GM21390 (cell line): ENCODE measurements at regions not wholly inside any gene's neighbourhood (a gene's known extent, or its start where the extent isn't known, plus 50 kb on each side); places are given as distances from the start of the nearest gene placed in this dataset.
"Not testable (repeated sequence)": the region's sequence is repeated elsewhere in the genome, so short reads cannot be mapped to it uniquely, and the experiment has no call there.

Experiments used
- ATAC-seq: cut with Tn5 transposase; IDR thresholded peaks from one replicate; pipeline ENCODE4 v1.9.1; 2021; ENCODE audit not compliant: unreplicated experiment

GRCh38 chr5:69006030-69006429, 87.8 kb upstream of the SLC30A5 start:
- no peak for ATAC-seq

DNA sequence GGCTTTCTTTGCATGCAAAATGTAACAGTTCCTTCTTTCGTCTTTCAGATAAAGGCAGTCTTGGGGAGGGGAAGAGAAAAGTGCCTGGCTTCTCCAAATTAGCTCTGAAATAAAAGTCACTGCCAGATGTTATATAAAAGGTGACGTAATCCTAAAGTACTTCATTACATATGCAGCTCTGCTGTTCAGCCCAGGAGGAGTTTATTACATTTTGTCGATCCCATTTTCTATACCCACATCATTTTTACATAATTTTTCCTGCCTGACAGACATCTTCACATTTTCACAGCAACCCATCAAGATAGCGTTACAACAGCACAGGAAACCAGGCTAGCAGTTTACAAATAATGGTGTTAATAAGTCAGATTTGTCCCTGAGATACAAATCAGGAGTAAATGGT, 86.7 kb upstream of the SLC30A5 start:
- no peak for ATAC-seq

- peak; percentile 95 for ATAC-seq
Observed at GRCh38 chr5:69007726-69008368, 86.0 kb upstream of the SLC30A5 start.

DNA sequence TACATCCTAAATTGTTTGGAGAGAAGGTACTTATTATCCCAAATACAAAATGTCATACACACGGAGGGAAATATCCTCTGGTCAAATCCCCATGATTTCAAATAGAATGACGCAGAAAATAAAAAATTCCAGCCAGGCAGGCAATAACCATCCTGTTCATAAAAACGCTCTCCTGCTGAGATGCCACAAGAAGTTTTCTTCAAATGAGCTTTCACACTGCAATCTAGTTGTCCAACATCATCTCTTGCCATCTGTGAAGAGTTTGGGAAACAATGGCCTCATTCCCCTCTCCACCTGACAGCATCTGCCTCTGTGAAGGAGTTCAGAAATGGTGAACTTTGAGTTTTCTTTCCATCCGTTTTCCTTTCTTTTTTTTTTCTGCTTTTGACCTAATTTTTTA, 83.3 kb upstream of the SLC30A5 start:
- no peak for ATAC-seq

- ATAC-seq = no peak
Observed at GRCh38 chr5:69011910-69012309, 81.9 kb upstream of the SLC30A5 start.

GRCh38 chr5:69013481-69013880, 80.3 kb upstream of the SLC30A5 start:
- ATAC-seq = no peak

DNA sequence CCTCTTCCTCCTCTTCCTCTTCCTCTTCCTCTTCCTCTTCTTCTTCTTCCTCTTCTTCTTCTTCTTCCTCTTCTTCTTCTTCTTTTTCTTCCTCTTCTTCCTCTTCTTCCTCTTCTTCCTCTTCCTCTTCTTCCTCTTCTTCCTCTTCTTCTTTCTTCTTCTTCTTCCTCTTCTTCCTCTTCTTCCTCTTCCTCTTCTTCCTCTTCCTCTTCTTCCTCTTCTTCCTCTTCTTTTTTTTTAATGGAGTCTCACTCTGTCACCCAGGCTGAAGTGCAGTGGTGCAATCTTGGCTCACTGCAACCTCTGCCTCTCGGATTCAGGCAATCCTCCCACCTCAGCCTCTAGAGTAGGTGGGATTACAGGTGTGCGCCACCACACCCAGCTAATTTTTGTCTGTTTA, 79.8 kb upstream of the SLC30A5 start:
- not testable (repeated sequence) for ATAC-seq

DNA sequence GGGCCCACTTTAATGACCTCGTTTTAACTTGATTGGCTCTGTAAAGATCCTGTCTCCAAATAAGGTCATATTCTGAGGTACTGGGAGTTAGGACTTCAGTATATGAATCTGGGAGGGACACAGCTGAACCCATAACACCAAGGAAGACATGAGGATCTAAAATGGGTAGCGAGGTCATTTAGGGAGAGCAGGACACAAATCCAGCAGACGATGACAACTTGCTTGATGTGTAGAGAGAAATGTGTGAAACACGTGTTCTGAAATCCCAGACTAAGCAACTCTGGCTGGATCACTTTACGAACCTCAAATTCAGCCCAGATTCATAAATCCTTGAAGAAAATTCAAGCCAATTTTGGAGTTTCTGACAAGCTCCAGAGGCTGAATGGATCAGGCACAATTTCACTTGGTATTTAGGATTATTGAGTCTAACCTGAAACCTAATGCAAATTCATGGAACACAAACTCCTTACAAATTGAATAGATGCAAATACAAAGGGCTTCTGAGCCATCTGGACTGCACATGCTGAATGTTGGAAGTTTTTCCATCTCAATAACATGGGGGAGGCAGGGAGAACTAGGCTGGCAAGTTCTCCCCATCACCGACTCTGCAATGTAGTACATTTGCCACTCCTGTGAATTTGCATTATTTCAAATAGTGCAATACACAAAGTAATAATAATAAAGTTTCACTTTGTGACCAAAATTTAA, 74.0 kb upstream of the SLC30A5 start:
- no peak for ATAC-seq

DNA sequence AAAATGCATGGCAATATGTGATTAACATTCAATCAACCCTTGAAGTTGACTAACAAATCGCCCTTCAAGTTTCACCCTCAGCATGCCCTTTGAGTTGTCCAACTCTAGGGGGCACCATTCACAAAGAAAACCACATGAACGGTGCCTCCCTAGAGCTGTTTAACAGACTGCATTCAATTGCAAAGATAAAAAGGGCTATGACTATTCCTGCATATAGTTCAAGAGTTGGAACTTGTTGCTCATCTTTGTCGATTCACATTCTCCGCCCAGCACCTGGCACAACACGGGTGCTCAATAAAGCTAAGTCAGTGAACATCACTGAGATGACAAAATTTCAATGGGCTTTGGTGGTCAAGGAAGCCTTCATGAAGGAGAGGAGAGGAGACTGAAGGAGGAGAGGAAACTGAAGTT, 69.6 kb upstream of the SLC30A5 start:
- no peak for ATAC-seq

DNA sequence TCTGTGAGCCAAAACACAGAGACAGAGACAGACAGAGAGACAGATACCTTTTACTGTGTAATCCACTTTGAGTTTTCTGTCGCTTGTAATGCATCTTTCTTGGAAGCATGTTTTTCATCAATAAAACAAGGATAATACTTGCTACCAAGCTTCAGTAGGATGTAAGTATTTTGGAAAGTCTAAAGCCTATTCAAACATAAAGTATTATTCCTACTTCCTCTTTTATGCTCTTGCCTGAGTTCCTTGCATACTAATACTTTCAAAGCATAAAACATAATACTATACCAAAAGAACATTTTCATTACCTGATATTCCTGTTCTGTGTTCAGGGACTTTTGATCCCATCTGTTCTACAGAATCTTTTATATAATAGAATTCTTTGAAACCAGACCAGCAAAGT, 64.5 kb upstream of the SLC30A5 start:
- ATAC-seq = no peak

- ATAC-seq = no peak
Observed at GRCh38 chr5:69030358-69031062, 63.3 kb upstream of the SLC30A5 start.

DNA sequence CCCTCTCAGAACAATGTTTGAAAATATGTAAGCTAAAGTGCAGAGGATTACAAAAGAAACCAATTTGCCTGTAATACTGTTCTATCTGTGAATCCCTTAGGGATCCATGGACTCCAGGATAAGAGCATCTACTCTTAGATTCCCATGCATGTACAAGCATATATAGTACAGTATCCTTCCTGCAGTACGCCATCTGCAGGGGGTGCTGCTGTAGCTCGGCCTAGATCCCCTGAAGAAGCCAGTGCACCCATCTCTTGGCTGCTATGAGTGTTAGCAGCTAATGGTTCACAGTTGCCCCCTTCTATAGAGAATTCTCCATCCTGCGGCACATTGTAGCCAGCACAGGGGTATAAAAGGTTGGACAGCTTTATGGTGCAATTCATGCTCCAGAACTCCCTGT, 61.8 kb upstream of the SLC30A5 start:
- ATAC-seq = no peak

DNA sequence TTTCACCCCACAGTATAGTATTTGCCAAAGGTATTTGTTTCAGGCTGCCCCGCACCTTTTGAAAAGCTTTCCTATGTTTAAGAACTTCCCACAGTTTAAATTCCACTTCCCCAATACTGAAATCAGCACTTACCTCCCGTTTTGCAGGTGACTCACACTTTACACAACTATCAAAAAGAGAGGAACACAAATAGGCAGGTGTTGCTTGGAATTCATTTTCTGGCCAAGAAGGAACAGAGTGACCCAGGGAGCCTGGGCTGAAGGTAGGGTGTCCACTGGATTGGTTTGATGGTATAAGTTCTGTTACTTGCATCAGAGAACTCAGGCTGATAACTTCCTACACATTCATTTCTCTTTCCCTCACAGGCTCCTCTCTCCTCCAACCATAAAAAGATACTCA, 60.1 kb upstream of the SLC30A5 start:
- no peak for ATAC-seq

DNA sequence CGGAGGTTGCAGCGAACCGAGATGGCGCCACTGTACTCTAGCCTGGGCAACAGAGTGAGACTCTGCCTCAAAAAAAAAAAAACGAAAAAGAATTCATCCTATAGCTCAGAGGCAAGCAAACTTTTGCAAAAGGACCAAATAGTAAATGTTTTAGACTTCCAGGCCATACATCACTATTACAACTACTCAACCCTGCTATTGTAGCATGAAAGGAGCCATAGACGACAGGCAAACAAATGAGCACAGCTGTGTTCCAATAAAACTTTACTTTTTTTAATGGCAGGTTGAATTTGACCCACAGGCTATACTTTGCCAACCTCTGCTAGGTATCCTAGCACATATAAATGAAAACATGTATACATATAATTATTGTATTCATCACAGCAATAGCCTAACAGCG, 58.9 kb upstream of the SLC30A5 start:
- ATAC-seq = no peak

GRCh38 chr5:69035665-69036064, 58.1 kb upstream of the SLC30A5 start:
- no peak for ATAC-seq

DNA sequence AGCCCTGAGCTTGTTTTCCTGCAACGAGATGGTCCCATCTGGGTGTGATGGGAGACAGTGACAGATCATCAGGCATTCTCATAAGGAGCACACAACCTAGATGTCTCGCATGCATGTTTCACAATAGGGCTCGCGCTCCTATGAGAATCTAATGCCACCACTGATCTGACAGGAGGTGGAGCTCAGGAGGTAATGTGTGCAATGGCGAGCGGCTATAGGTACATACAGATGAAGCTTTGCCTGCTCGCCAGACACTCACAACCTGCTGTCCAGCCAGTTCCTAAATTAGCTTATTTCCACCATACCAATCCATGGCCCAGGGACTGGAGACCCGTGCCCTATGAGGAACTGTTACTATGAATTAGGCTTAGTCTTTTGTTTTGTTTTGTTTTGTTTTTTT, 55.3 kb upstream of the SLC30A5 start:
- no peak for ATAC-seq

DNA sequence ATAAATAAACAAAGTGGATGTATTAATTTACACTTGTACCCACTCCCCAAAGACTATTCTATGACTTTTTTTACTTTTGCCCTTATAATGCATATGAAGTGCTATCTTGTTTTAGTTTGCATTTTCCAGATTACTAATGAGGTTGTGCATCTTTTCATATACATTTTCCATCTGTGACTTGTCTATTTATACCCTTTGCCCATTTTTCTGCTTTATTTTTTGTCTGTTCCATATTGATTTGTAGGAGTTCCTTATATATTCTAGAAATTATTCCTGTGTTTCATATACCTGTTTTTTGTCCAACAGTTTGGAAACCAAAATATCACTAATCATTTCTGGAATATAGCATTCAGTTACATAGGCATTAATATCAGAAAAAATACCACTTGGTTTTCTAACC, 54.0 kb upstream of the SLC30A5 start:
- no peak for ATAC-seq

GRCh38 chr5:69042500-69042899, 51.3 kb upstream of the SLC30A5 start:
- ATAC-seq = peak; percentile 41

DNA sequence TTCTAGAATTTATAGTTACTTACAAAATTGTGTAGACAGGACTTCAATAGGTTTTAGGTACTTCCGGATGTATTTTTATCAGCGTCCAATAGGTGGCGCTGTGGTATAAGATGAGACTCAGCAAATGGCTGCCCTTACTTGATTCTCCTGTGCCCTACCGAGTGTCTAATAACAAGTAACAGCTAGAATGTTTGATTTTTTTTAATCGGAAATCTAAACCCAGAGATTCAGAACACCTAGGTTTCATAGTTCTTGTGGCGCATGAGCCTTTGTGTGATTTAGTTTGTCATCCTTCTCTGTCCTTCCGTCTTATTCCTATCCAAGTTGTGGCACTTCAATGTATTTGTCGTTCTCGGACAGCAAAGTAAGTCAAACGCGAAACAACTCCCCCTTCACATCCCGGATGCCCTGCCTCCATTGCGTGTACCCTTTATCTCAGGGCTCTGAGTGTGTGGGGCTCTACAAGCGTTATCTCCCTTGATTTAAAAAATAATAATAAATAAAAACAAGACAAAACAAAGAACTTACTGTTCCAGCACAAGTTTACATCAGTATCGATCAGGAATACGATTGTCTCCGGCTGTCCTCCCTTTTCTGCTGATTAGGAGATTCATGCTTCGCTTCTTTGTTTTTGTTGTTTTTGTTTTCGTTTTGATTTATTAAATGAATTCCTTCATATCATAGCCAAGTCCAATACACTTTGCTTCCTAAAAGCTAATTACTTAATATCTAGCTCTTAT, 50.7 kb upstream of the SLC30A5 start:
- ATAC-seq = peak; percentile 97

DNA sequence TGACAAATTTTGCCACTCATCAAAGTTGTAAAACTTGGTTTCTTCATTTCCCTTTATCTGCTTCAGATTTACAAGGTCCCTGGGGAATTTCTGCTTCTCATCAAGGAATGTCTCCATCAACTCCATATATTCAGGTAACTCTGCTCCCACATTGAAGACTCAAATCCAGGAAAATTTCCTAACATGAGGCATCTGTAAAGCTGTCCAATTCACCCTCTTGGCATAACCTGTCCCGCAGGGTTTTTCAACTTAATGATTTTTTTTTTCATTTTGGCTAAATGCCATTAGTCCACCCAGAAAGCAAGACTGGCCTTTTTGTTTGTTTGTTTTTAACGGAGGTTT, 50.2 kb upstream of the SLC30A5 start:
- ATAC-seq = no peak
